Astrocyte (in vitro differentiated cells and primary cell): ENCODE measurements at regions not wholly inside any gene's neighbourhood (a gene's known extent, or its start where the extent isn't known, plus 50 kb on each side); places are given as distances from the start of the nearest gene placed in this dataset.

Experiments used
- EZH2 ChIP-seq: IDR thresholded peaks from 2 replicates; pipeline ENCODE4 v1.6.1; 2012; ENCODE audit warnings: mild to moderate bottlenecking, low read length, inconsistent platforms; ENCODE audit not compliant: insufficient read depth
- TF ChIP-seq, protein P1 (sequence below): IDR thresholded peaks from 2 replicates; pipeline ENCODE4 v1.5.1; 2011; ENCODE audit warnings: low read depth, mild to moderate bottlenecking, inconsistent platforms, low read length, moderate library complexity; ENCODE audit not compliant: insufficient read depth

- TF ChIP-seq, protein P1, sequence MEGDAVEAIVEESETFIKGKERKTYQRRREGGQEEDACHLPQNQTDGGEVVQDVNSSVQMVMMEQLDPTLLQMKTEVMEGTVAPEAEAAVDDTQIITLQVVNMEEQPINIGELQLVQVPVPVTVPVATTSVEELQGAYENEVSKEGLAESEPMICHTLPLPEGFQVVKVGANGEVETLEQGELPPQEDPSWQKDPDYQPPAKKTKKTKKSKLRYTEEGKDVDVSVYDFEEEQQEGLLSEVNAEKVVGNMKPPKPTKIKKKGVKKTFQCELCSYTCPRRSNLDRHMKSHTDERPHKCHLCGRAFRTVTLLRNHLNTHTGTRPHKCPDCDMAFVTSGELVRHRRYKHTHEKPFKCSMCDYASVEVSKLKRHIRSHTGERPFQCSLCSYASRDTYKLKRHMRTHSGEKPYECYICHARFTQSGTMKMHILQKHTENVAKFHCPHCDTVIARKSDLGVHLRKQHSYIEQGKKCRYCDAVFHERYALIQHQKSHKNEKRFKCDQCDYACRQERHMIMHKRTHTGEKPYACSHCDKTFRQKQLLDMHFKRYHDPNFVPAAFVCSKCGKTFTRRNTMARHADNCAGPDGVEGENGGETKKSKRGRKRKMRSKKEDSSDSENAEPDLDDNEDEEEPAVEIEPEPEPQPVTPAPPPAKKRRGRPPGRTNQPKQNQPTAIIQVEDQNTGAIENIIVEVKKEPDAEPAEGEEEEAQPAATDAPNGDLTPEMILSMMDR: no peak
- no peak for TF ChIP-seq EZH2
Observed at GRCh38 chr9:16063241-16063591, 510.4 kb downstream of the CCDC171 start.
